IPS DF 19.7 (cell line): ENCODE measurements at regions not wholly inside any gene's neighbourhood (a gene's known extent, or its start where the extent isn't known, plus 50 kb on each side); places are given as distances from the start of the nearest gene placed in this dataset.
"Not testable (repeated sequence)": the region's sequence is repeated elsewhere in the genome, so short reads cannot be mapped to it uniquely, and the experiment has no call there.

ENCODE experiments used
- DNase-seq: peaks from one replicate; pipeline ENCODE4 v3.0.0-alpha.2; 2013; ENCODE audit warnings: low read depth, low spot score

- no peak for DNase-seq
Measured at GRCh38 chr6:140540743-140541142, 1166.3 kb upstream of the CITED2 start.

GRCh38 chr6:140538926-140539325 lies 1164.5 kb upstream of the CITED2 start:
- DNase-seq = no peak

DNA sequence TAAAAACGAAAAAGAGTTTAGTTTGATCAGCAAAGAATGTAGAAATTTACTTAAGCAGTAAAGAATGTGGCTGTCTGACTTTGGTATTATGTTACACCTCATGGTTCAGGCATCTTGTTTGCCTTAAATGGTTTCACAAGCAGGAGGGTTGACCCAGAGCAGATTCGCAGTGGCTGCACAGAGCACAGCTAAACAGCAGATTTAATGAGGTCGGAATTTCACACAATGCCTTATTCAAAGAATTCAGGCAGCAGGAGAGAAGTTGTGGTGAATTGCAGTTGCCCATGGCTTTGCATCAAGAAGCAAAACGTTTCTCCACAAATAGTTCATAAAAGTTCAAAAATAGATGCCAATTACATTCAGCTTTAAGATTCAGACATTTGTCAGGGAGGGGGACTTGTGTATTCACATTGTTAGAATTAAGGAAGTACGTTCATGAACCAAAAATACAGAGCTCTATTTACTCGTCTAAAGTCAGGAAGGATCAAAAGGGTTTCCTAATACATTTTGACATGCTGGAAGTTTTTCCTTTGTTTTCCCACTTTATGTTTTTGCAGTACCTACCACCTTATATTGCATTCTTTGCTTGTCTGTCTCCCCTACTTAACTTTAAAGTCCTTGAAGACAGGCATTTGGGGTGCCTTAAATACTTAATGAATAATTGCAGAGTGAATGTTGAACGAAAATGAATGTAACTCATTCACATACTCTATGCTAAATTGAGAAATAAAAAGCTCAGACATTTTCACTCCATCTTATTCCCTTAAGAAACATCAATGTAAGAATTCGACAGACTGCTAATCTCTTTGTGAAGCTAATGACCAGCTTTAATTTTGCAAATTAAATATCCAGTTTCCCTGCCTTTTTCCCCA lies 1163.6 kb upstream of the CITED2 start:
- DNase-seq = peak; percentile 45

GRCh38 chr6:140537211-140537610 lies 1162.8 kb upstream of the CITED2 start:
- DNase-seq = no peak

DNA sequence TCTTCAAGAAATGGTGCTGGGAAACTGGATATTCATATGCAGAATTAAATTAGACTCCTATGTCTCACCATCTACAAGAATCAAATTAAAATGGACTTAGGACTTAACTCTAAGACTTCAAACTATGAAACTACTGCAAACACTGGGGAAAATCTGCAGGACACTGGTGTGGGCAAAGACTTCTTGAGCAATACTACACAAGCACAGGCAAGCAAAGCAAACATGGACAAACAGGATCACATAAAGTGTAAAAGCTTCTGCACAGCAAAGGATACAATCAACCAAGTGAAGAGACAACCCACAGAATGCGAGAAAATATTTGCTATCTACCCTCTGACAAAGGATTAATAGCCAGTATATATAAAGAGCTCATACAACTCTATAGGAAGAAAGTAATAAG lies 1161.1 kb upstream of the CITED2 start:
- no peak for DNase-seq

DNA sequence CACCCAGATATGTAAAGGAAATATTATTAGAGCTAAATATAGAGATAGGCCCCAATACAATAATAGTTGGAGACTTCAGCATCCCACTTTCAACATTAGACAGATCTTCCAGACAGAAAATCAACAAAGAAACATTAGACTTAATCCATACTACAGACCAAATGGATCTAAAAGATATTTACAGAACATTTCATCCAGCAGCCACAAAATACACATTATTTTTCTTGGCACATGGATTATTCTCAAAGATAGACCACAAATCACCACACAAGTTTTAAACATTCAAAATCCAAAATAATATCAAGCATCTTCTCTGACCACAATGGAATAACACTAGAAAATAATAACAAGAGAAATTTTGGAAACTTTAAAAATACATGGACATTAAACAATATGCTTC lies 1159.1 kb upstream of the CITED2 start:
- no peak for DNase-seq

- no peak for DNase-seq
Measured at GRCh38 chr6:140504776-140505175, 1130.3 kb upstream of the CITED2 start.

GRCh38 chr6:140500849-140501248 lies 1126.4 kb upstream of the CITED2 start:
- DNase-seq = no peak

DNA sequence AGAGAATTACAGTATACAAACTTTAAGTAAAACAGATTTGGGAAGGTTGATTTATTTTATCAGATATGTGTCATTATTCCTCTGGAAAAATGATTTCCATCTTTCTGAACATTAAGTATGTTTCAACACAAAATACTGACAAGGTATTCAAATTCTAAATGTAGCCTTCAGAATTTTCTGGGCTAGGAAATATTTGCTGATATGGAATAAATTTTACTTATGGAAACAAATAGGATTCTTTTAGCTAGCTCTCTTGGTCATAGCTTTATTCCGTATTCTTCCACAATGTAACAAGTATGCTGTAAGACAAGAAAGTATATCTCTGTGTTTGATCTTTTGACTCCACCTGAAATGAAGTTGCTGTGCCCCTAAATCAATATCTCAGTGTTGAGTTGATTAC lies 1125.2 kb upstream of the CITED2 start:
- DNase-seq = no peak

DNA sequence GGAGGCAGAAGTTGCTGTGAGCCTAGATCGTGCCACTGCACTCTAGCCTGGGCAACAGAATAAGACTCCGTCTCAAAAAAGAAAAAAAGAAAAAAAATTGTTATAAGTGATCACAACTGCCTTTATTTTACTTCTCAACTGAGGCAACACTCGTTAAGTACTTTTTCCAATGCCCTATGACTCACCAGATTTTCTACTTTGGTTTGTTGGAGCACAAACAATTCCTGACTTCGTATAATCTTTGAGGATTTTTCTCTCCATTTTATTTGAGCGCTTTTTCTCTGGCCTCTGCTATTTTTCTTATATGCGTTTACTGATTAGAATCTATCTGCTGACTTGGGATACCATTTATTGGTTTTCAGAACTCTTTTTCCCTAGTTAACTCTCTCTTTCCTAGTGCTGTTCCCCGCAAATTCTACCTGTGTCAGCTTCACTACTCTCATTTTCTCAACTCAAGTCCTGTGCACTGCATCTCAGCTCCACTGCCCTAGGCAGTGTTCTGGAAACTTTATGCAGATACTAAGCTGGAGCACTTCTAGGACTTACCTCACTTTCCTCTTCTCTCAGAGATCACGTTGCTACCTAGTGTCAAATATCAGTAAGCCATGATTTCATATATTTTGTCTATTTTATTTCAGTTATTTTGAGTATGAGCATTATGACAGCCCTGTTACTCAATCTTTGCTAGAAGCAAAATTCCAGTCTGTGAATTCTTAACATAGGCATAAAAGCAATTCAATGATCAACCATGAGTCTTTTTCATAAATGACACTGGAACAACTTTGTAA lies 1120.1 kb upstream of the CITED2 start:
- no peak for DNase-seq

GRCh38 chr6:140493470-140493869 lies 1119.0 kb upstream of the CITED2 start:
- DNase-seq = not testable (repeated sequence)

DNA sequence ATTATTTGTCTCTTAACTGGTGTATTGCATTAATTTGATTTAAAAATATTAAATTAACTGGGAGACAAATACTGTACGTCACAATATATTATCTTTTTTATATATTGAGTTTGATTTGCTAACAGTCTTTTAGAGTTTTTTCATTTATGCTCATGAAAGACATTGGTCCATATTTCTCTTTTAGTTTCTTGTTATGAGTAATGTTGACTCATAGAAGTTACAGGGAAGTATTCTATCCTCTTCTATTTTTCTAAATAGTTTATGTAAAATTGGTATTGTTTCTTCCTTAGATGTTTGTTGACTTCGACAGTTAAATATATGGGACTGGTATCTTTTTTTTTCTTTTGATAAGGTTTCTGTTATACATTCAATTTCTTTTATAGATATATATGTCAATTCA lies 1115.6 kb upstream of the CITED2 start:
- no peak for DNase-seq

DNA sequence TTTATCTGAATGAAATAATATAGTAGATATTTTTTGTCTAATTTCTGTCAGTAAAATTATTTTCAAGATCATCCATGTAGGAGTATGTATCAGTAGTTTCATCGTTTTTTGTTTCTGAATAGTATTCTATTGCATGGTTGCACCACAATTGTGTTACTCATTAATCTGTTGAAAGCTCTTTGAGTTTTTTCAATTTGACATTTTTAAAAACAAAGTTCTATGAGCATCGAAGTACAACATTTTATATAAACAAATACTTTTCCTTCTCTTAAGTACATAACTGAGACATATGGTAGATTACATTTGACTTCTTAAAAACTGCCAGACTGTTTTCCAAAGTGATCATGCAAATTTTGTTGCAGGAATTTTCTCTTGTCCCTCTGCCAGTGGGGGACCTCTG lies 1113.1 kb upstream of the CITED2 start:
- no peak for DNase-seq

- no peak for DNase-seq
Measured at GRCh38 chr6:140486450-140487361, 1112.3 kb upstream of the CITED2 start.

DNA sequence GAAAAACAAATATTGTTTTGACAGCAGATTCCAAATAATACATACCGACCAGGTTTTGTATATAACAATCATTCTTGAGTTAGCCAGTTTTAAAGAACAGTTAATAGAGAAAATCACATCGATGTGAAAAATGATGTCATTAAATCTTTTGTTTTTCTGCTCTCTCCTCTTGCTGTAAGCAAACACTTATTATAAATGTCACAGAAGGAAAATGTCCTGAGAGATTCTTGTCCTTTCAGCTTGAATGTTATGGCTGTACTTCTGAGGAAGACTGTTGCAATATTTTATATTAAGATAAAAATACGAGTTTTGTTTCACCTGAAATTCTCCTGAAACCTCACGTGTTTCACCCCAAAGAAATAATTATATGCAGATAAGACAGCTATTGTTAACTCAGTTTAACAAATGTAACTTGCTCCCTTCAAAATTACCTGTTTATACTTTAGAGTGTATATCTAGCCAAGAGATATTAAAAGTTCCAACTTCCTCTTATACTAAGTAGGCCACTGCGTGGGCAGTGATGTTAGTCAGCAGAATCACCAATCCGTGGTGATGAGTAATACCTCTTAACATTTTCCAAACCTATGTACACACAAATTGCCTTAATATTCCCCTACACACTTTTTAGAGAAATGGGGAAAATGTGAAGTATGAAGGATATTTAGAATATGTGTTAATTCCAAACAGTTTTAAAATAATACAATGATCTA lies 1111.4 kb upstream of the CITED2 start:
- DNase-seq = no peak

- DNase-seq = no peak
Measured at GRCh38 chr6:140480852-140481251, 1106.4 kb upstream of the CITED2 start.

- DNase-seq = no peak
Measured at GRCh38 chr6:140478631-140479030, 1104.2 kb upstream of the CITED2 start.

DNA sequence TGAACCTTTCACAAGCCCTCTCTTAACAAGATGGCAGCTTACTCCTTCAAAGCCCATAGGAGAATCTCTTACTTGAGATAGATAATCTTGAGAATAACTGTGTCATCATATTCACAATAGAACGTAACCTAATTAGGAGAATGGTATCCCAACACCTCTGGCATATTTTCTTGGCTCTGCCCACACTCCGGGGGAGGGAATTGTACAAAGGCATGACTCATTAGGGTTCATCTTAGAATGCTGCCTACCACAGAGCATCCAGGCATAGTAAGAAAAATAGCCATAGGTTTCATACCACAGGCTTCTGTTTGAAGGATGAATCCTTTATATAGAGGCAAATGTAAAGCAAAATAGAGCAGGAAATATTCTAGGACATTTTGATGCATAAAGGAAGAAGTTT lies 1100.6 kb upstream of the CITED2 start:
- DNase-seq = no peak

- DNase-seq = no peak
Measured at GRCh38 chr6:140464720-140465119, 1090.3 kb upstream of the CITED2 start.

DNA sequence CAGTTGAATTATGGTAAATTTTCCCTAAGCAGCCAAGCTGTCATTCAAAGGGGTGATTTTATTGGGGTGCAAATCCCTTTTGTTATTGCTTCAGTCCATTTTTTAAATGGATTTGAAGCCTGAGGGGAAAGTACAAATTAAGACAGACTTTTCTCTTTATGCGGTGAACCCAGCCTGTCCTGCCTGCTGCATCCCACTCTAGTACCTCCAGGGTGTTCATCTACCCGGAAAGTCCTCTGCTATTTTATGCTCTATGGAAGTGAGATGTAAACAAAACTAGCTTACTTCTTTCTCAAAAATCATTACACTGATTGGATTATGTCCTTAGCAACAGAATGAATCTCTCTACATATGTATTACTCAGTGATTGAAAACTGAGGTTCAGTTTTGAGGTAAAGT lies 1088.9 kb upstream of the CITED2 start:
- no peak for DNase-seq
